ENCODE measurements at regions not wholly inside any gene's neighbourhood (a gene's known extent, or its start where the extent isn't known, plus 50 kb on each side); places are given as distances from the start of the nearest gene placed in this dataset.
"Not testable (repeated sequence)": the region's sequence is repeated elsewhere in the genome, so short reads cannot be mapped to it uniquely, and the experiment has no call there.

DNA sequence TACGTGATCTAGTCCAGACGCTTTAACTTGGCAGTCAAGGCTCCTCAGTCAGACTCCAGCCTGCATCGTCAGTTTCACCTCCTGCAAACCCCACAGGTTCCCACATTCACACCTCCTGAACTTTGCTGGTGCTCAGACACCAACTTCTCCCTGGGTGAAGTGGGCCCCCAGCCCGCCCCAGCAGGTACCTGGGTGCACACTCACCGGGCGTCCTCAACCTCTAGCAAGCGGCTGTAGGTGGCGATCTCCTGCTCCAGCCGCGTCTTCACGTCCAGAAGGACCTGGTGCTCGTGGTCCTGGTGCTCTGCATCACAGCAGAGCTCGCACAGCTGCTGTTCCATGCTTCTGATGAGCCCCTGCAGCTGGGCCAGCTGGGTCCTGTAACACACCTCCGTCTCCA is 122.9 kb downstream of the TNFRSF13B start:
- TF ChIP-seq, protein P1, sequence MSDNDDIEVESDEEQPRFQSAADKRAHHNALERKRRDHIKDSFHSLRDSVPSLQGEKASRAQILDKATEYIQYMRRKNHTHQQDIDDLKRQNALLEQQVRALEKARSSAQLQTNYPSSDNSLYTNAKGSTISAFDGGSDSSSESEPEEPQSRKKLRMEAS (IDR thresholded peaks at IDR 0.05), result not testable (repeated sequence)
- TF ChIP-seq, protein P2, sequence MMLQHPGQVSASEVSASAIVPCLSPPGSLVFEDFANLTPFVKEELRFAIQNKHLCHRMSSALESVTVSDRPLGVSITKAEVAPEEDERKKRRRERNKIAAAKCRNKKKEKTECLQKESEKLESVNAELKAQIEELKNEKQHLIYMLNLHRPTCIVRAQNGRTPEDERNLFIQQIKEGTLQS (IDR thresholded peaks at IDR 0.05), result not testable (repeated sequence)
- not testable (repeated sequence) for TF ChIP-seq POLR2AphosphoS5 (IDR thresholded peaks at IDR 0.05; ENCODE audit: low read depth, low read length); POLR2A (IDR thresholded peaks at IDR 0.05; ENCODE audit: borderline replicate concordance, extremely low read depth, insufficient read depth, insufficient read length)
- TF ChIP-seq, protein P3, sequence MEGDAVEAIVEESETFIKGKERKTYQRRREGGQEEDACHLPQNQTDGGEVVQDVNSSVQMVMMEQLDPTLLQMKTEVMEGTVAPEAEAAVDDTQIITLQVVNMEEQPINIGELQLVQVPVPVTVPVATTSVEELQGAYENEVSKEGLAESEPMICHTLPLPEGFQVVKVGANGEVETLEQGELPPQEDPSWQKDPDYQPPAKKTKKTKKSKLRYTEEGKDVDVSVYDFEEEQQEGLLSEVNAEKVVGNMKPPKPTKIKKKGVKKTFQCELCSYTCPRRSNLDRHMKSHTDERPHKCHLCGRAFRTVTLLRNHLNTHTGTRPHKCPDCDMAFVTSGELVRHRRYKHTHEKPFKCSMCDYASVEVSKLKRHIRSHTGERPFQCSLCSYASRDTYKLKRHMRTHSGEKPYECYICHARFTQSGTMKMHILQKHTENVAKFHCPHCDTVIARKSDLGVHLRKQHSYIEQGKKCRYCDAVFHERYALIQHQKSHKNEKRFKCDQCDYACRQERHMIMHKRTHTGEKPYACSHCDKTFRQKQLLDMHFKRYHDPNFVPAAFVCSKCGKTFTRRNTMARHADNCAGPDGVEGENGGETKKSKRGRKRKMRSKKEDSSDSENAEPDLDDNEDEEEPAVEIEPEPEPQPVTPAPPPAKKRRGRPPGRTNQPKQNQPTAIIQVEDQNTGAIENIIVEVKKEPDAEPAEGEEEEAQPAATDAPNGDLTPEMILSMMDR (IDR thresholded peaks at IDR 0.05 in 2 of 3, conservative IDR thresholded peaks at IDR 0.05 in 1 of 3; ENCODE audit: borderline replicate concordance in 1 of 3, insufficient read depth in 1 of 3, low read depth in 2 of 3, low read length in 2 of 3), result not testable (repeated sequence)

Measured in HCT116 (cell line).